BE2C (cell line): ENCODE measurements at regions not wholly inside any gene's neighbourhood (a gene's known extent, or its start where the extent isn't known, plus 50 kb on each side); places are given as distances from the start of the nearest gene placed in this dataset.
A peak's percentile ranks its signal among the peaks of the same experiment; 100 is the strongest.
"Not testable (repeated sequence)": the region's sequence is repeated elsewhere in the genome, so short reads cannot be mapped to it uniquely, and the experiment has no call there.

Experiments
- DNase-seq: peaks from one replicate; pipeline ENCODE4 v3.0.0-alpha.2; 2020
- H3K27me3 ChIP-seq: fragments of 250-450 bp; sonication (Bioruptor Pico); 2 replicates; pipeline ENCODE4 v1.5.1; 2020; ENCODE audit warnings: mild to moderate bottlenecking
- H3K36me3 ChIP-seq: fragments of 250-450 bp; sonication (Bioruptor Pico); 2 replicates; pipeline ENCODE4 v1.5.1; 2020; ENCODE audit warnings: mild to moderate bottlenecking
- H3K4me1 ChIP-seq: fragments of 250-450 bp; sonication (Bioruptor Pico); 2 replicates; pipeline ENCODE4 v1.5.1; 2020
- H3K4me3 ChIP-seq: 2 replicates; pipeline ENCODE4 v1.5.1; 2011; ENCODE audit warnings: low read depth, low read length
- H3K9me3 ChIP-seq: fragments of 250-450 bp; sonication (Bioruptor Pico); 2 replicates; pipeline ENCODE4 v1.5.1; 2020
- TF ChIP-seq, protein P1 (sequence below): IDR thresholded peaks from 2 replicates; pipeline ENCODE4 v1.5.1; 2012; ENCODE audit warnings: mild to moderate bottlenecking, low read depth, low read length

DNA sequence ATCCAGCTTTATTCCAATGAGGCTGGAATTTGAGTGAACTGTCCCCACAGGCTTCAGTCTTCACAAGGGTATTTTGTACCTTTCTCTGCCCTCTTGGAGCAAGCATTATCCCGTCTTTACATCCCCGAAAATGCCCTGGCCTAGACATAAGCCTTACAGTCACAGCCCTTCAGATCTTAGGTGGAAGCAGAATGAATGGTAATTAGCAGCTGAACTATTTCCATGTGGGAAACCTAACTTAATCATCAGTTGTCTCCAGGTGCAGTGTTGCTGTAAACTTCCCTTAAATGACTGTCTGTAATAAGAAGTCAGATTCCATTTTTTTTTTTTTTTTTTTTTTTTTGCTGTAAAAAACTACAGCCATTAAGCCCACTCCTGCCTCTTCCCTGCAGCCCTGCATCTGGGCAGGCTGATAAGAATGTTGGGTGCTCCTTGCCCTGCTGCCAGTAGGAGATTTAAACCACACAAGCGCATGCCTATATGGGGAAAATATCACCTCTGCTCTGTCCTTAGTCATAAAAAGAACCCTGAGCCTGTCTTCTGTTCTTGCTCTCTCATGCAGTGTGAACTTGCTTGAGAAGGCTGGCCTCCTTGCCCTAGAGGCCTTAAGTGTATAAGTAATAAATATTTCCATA, 426.8 kb upstream of the SLITRK5 start:
- DNase-seq, result no peak
- H3K4me3 ChIP-seq, result no peak overlapping the region
- H3K9me3 ChIP-seq, result no peaks in the 10 kb centered on the region
- TF ChIP-seq, protein P1, sequence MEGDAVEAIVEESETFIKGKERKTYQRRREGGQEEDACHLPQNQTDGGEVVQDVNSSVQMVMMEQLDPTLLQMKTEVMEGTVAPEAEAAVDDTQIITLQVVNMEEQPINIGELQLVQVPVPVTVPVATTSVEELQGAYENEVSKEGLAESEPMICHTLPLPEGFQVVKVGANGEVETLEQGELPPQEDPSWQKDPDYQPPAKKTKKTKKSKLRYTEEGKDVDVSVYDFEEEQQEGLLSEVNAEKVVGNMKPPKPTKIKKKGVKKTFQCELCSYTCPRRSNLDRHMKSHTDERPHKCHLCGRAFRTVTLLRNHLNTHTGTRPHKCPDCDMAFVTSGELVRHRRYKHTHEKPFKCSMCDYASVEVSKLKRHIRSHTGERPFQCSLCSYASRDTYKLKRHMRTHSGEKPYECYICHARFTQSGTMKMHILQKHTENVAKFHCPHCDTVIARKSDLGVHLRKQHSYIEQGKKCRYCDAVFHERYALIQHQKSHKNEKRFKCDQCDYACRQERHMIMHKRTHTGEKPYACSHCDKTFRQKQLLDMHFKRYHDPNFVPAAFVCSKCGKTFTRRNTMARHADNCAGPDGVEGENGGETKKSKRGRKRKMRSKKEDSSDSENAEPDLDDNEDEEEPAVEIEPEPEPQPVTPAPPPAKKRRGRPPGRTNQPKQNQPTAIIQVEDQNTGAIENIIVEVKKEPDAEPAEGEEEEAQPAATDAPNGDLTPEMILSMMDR, result no peak
- H3K4me1 ChIP-seq, result no peaks in the 10 kb centered on the region
- H3K36me3 ChIP-seq, result no peaks in the 10 kb centered on the region
- no peaks in the 10 kb centered on the region for H3K27me3 ChIP-seq

DNA sequence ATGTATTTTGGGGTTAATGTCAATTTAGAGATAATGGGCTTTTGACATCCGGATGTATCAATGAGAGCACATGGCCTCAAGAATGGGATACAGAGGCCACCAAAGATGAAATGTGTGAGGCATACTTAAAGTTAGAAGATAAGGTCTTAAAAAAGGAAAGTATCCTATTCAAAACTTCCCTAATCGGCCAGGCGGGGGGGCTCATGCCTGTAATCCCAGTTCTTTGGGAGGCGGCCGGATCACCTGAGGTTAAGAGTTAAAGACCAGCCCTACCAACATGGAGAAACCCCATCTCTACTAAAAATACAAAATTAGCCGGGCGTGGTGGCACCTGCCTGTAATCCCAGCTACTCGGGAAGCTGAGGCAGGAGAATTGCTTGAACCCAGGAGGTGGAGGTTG, 421.3 kb upstream of the SLITRK5 start:
- not testable (repeated sequence) for DNase-seq, H3K9me3 ChIP-seq

DNA sequence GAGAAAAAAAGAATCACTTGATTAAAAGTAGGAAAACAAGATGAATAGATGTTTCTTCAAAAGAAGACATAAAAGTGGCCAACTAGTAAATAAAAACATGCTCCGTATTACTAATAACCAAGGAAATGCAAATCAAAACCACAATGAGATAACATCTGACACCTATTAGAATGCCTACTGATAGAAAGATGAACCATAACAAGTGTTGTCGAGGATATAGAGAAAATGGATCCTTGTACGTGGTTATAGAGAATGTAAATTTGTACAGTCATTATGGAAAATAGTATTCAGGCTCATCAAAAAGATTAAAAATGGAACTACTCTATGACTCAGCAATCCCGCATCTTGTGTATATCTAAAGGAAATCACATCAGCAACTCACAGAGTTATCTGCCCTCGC, 415.8 kb upstream of the SLITRK5 start:
- DNase-seq, result no peak
- H3K36me3 ChIP-seq, result no peaks in the 10 kb centered on the region
- TF ChIP-seq, protein P1, result no peak
- no peaks in the 10 kb centered on the region for H3K9me3 ChIP-seq
- H3K27me3 ChIP-seq, result no peaks in the 10 kb centered on the region; the same call in 1 of the 2 replicates
- H3K4me3 ChIP-seq, result no peak overlapping the region
- no peaks in the 10 kb centered on the region for H3K4me1 ChIP-seq

More for the DNA sequence above, 421.3 kb upstream of the SLITRK5 start:
- not testable (repeated sequence) for H3K27me3 ChIP-seq, H3K36me3 ChIP-seq, H3K4me1 ChIP-seq, H3K4me3 ChIP-seq

DNA sequence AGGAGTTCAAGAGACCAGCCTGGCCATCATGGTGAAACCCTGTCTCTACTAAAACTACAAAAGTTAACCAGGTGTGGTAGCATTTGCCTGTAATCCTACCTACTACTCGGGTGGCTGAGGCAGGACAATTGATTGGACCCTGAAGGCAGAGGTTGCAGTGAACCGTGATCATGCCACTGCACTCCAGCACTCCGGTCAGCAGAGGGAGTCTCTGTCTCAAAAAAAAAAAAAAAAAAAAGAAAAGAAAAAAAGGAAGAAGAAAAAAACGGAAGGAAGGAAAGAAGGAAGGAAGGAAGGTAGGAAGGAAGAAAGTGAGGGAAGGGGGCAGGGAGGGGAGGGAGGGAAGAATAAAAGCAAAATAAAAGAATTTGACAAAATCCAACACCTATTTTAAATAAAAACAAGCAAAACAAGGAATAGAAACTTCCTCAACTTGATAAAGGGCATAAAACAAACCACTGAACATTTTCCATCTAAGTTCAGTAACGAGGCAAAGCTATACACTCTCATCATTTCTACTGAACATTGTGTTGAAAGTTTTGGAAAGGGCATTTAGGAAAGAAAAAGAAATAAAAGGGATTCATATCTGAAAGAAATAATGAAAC, 411.6 kb upstream of the SLITRK5 start:
- Histone ChIP-seq H3K36me3 (no peaks in the 10 kb centered on the region), H3K4me3 (peak overlapping the region; percentile 7; the same call in 1 of the 2 replicates), H3K4me1 (no peaks in the 10 kb centered on the region), H3K9me3 (no peaks in the 10 kb centered on the region), H3K27me3 (no peaks in the 10 kb centered on the region; the same call in 1 of the 2 replicates)
- peak; percentile 32 for DNase-seq
- TF ChIP-seq, protein P1, result peak; percentile 49

DNA sequence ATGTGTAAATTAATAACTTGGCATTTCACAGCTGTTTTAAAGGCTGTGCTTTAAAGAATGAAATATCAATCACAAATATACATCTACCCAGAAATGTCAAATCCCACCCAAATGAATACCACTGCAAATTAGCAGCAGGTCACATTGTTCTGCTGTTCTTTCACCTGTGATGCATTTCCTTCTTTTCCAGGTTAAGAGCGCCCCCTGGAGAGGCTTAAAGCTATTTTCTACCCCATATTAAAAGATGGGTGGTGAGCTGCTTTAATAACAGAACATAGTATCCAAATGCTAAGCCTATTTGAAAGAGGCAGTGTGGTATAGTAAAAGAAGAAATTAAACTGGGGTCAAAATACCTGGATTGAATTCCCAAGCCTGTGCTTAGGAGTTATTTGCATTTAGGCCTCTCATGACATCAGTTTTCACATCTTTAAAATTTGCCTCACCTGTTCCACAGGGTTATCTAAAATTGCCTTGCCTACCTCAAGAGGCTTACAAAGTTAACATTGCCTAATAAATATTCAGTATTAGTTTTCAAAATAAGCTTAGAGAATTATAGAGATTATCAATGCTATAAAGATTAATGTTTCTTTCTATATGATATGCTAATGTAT, 396.9 kb upstream of the SLITRK5 start:
- DNase-seq, result peak; percentile 59
- H3K4me3 ChIP-seq, result no peak overlapping the region
- H3K36me3 ChIP-seq, result no peaks in the 10 kb centered on the region
- H3K4me1 ChIP-seq, result no peaks in the 10 kb centered on the region
- H3K9me3 ChIP-seq, result no peaks in the 10 kb centered on the region
- TF ChIP-seq, protein P1, result peak; percentile 82
- H3K27me3 ChIP-seq, result no peaks in the 10 kb centered on the region

DNA sequence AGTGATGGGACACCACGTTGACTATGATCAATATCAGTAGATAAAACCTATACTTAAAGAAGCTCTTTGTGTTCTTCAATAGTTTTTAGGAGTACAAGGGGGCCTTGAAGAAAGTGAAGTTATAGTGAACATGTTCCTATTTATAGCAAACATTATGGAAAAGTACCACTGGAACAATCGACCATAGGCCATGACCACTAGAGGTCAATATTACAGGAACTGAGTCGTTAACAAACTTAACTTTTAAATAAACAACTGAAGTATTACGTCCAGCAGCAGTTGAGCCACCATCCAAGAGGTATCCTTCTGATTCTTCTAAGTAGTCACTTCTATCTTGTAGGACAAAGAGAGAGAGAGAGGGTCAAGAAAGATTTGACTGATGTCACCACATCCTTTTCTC, 391.0 kb upstream of the SLITRK5 start:
- no peak for DNase-seq
- Histone ChIP-seq H3K4me3 (no peak overlapping the region), H3K27me3 (no peaks in the 10 kb centered on the region), H3K9me3 (no peaks in the 10 kb centered on the region), H3K36me3 (no peaks in the 10 kb centered on the region), H3K4me1 (no peaks in the 10 kb centered on the region)
- TF ChIP-seq, protein P1, result peak; percentile 32
